ENCODE measurements at regions not wholly inside any gene's neighbourhood (a gene's known extent, or its start where the extent isn't known, plus 50 kb on each side); places are given as distances from the start of the nearest gene placed in this dataset. TPM values are rescaled to one million over a fixed set of nuclear protein-coding genes. Genes with fewer than 3 reads are reported as not detected.

Small RNAs in the stretch of these regions (small RNA-seq; reads per million reads assigned to genes)
- gene RNA5SP484 = not detected
